Retinal pigment epithelial cell (primary cell): ENCODE measurements at regions not wholly inside any gene's neighbourhood (a gene's known extent, or its start where the extent isn't known, plus 50 kb on each side); places are given as distances from the start of the nearest gene placed in this dataset.

ENCODE experiments used
- DNase-seq: peaks from one replicate; pipeline ENCODE4 v3.0.0-alpha.2; 2010; ENCODE audit warnings: low read depth
- H3K4me3 ChIP-seq: 2 replicates; pipeline ENCODE4 v1.5.1; 2011; ENCODE audit warnings: mild to moderate bottlenecking, low read length, control low read depth, moderate library complexity
- TF ChIP-seq, protein P1 (sequence below): conservative IDR thresholded peaks from 2 replicates; pipeline ENCODE4 v1.5.1; 2011; ENCODE audit warnings: low read depth, low read length, control low read depth, inconsistent platforms

DNA sequence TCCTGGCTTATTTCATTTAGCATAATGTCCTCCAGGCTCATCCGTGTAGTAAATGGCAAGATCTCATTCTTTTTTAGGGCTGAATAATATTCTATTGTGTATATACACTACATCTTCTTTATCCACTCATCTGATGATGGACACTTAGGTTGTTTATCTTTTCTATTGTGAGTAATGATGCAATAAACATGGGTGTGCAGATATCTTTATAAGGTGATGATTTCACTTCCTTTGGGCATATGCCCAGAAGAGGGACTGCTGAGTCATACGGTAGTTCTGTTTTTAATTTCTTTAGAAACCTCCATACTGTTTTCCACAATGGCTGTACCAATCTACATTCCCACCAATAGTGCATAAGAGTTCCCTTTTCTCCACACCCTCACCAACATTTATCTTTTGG is 317.6 kb upstream of the CNKSR2 start:
- TF ChIP-seq, protein P1, sequence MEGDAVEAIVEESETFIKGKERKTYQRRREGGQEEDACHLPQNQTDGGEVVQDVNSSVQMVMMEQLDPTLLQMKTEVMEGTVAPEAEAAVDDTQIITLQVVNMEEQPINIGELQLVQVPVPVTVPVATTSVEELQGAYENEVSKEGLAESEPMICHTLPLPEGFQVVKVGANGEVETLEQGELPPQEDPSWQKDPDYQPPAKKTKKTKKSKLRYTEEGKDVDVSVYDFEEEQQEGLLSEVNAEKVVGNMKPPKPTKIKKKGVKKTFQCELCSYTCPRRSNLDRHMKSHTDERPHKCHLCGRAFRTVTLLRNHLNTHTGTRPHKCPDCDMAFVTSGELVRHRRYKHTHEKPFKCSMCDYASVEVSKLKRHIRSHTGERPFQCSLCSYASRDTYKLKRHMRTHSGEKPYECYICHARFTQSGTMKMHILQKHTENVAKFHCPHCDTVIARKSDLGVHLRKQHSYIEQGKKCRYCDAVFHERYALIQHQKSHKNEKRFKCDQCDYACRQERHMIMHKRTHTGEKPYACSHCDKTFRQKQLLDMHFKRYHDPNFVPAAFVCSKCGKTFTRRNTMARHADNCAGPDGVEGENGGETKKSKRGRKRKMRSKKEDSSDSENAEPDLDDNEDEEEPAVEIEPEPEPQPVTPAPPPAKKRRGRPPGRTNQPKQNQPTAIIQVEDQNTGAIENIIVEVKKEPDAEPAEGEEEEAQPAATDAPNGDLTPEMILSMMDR, result no peak
- no peak overlapping the region for H3K4me3 ChIP-seq
- DNase-seq, result no peak

DNA sequence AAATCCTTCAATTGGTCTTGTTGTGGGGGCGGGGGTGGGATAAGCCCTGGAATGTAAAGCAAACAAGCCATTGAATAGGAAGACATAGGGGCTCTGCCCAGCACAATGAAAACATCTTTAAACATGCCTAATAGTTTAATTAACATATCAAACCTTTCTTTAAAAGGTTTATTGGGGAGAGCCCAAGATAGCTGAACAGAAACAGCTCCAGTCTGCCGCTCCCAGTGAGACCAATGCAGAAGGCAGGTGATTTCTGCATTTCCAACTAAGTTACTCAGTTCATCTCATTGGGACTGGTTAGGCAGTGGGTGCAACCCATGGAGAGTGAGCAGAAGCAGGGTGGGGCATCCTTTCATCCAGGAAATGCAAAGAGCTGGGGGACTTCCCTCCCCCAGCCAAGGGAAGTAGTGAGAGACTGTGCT is 327.2 kb upstream of the CNKSR2 start:
- no peak overlapping the region for H3K4me3 ChIP-seq
- TF ChIP-seq, protein P1, result no peak
- no peak for DNase-seq

DNA sequence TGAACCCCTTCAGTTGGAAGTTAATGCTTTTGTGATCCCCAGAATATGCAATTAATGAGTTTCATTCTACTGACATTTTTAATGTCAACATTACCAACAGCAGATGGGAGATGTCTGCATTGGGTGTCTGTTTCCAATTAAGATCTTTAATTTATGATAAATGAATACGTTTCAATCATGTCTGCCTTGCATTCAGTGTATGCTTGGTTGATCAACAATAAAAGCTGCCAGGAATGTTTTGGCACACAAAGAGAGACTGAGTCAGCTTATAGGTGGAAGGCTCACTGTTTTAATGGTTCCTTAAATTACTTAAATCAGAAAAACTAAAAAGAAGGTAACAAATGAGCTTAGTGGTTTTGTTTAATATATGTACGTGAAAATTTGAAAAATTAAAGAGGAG is 359.9 kb upstream of the CNKSR2 start:
- TF ChIP-seq, protein P1, result no peak
- no peak overlapping the region for H3K4me3 ChIP-seq
- DNase-seq, result no peak

DNA sequence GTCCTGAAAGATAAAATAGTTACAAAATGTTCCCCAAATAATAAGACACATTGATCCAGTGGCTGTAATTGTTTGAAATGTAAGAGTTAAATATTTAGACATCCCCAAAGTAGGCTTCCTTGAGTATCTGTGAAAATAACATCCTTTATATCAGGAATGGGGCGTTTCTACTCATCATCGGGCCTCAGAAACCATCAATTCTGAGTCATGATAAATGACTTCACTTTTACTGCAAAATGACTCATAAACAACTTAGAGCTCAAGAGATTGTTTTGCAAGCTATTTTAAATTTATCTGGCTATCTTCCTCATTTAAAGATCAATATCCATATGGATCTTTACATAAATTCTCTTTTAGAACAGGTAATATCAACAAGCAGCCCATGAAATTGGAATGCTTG is 369.4 kb upstream of the CNKSR2 start:
- H3K4me3 ChIP-seq, result no peak overlapping the region
- TF ChIP-seq, protein P1, result no peak
- DNase-seq, result no peak

DNA sequence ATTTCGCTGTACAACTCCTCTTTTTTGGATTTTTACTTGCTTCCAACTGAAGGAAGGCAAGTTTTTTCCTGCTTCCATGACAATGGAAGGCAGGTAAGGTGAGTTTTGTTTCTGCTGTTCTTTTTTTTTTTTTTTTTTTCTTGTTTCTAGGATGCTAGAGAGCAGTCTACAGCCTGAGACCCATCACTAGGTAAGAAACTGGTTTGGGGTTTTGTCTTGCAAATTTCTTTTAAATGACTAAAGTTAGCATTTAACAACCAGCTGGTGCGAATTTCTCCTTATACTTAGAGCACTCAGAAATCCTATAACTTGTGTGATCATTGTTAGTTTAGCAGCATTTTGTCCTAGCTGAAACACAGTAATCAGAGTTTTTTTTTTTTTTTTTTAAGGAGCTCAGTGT is 378.4 kb upstream of the CNKSR2 start:
- no peak overlapping the region for H3K4me3 ChIP-seq
- TF ChIP-seq, protein P1, result no peak
- no peak for DNase-seq

DNA sequence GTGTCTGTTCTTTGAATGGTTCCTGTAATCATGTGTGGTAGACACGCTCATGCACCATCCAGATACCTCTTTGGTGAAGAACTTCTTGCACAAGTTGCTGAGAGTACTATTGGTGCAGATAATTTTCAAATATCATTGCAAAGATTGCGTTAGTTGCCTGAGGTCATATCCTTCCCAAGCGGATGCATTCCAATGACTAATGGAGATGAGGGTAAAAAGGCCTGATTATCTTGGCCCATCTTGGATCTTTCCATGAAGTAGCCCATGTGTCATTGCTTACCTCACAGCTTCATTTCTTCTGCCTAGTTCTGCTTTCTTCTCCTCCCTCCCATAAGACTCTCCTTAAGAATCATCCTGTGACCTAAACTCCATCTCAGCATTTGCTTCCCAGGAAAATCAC is 384.9 kb upstream of the CNKSR2 start:
- TF ChIP-seq, protein P1, result no peak
- H3K4me3 ChIP-seq, result no peak overlapping the region
- no peak for DNase-seq

DNA sequence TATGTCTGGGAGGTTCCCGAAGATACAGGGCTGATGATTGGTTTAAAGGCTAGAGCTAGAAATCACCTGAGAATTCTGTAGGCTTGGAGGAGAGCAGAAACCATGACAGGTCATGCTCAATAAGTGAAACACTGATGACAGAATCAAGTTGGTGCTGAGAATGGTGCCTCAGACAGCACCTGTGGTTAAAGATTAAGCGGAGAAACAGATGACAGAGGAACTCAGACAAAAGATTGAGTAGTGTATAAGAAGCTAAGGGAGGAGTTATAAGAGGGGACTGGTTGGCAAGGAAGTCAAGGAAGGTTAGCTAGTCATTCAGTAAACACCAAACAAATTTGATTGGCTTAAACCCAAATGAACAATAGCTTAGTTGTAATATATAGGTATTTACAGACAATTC is 385.4 kb upstream of the CNKSR2 start:
- no peak for DNase-seq
- H3K4me3 ChIP-seq, result no peak overlapping the region
- TF ChIP-seq, protein P1, result no peak
